Vagina (tissue), 2 donors: ENCODE measurements at regions not wholly inside any gene's neighbourhood (a gene's known extent, or its start where the extent isn't known, plus 50 kb on each side); places are given as distances from the start of the nearest gene placed in this dataset.
"Not testable (repeated sequence)": the region's sequence is repeated elsewhere in the genome, so short reads cannot be mapped to it uniquely, and the experiment has no call there.

Experiments used
- DNase-seq, 2 donors: peaks; one replicate each; pipeline ENCODE4 v3.0.0-alpha.2; 2017; ENCODE audit errors: extremely low spot score in 2 of 2
- H3K27ac ChIP-seq: fragments of 200-600 bp; sonication (generic); one replicate; pipeline ENCODE4 v1.5.1; 2019
- H3K27me3 ChIP-seq: fragments of 200-600 bp; sonication (generic); one replicate; pipeline ENCODE4 v1.5.1; 2019
- H3K36me3 ChIP-seq, 2 donors: fragments of 200-600 bp; sonication (generic); one replicate each; pipeline ENCODE4 v1.5.1; 2017 to 2019
- H3K4me1 ChIP-seq: fragments of 200-600 bp; sonication (generic); one replicate; pipeline ENCODE4 v1.5.1; 2019
- H3K4me3 ChIP-seq, 2 donors: fragments of 200-600 bp; sonication (generic); 1 replicate in 1 of 2; 2 replicates in 1 of 2; pipeline ENCODE4 v1.5.1; 2016 to 2019
- H3K9me3 ChIP-seq: fragments of 200-600 bp; sonication (generic); one replicate; pipeline ENCODE4 v1.5.1; 2019
- POLR2A ChIP-seq, 2 donors: fragments of 450-650 bp; IDR thresholded peaks; one replicate each; pipeline ENCODE4 v1.6.1; 2017; ENCODE audit warnings: antibody characterized with exemption in 2 of 2, mild to moderate bottlenecking in 2 of 2, moderate library complexity in 2 of 2
- POLR2AphosphoS5 ChIP-seq, 2 donors: sonication (generic); formaldehyde crosslinking; IDR thresholded peaks; one replicate each; pipeline ENCODE4 v1.9.0; 2017; ENCODE audit warnings: antibody characterized with exemption in 2 of 2, mild to moderate bottlenecking in 2 of 2, low read depth in 1 of 2; ENCODE audit not compliant: insufficient read depth in 1 of 2
- intact Hi-C: fragments of 100-400 bp; cut with DNase I; formaldehyde crosslinking; loops from one replicate; pipeline ENCODE4 v1.15.1; 2023
- TF ChIP-seq, protein P1 (sequence below), 3 experiments: fragments of 450-650 bp in 2 of 3; fragments of 200-600 bp in 1 of 3; sonication (generic) in 1 of 3; IDR thresholded peaks; one replicate each; pipeline ENCODE4 v1.5.1; 2017 to 2019; ENCODE audit warnings: antibody characterized with exemption in 3 of 3, mild to moderate bottlenecking in 2 of 3, moderate library complexity in 2 of 3

- no peak for DNase-seq
- Histone ChIP-seq H3K4me3 (no peak overlapping the region), H3K36me3 (no peaks in the 10 kb centered on the region), H3K4me1 (no peaks in the 10 kb centered on the region), H3K9me3 (no peaks in the 10 kb centered on the region), H3K27ac (no peak overlapping the region), H3K27me3 (no peaks in the 10 kb centered on the region)
- intact Hi-C loops, result no loop called here
- TF ChIP-seq, protein P1, sequence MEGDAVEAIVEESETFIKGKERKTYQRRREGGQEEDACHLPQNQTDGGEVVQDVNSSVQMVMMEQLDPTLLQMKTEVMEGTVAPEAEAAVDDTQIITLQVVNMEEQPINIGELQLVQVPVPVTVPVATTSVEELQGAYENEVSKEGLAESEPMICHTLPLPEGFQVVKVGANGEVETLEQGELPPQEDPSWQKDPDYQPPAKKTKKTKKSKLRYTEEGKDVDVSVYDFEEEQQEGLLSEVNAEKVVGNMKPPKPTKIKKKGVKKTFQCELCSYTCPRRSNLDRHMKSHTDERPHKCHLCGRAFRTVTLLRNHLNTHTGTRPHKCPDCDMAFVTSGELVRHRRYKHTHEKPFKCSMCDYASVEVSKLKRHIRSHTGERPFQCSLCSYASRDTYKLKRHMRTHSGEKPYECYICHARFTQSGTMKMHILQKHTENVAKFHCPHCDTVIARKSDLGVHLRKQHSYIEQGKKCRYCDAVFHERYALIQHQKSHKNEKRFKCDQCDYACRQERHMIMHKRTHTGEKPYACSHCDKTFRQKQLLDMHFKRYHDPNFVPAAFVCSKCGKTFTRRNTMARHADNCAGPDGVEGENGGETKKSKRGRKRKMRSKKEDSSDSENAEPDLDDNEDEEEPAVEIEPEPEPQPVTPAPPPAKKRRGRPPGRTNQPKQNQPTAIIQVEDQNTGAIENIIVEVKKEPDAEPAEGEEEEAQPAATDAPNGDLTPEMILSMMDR (IDR thresholded peaks at IDR 0.05), result no peak
- TF ChIP-seq POLR2AphosphoS5 (IDR thresholded peaks at IDR 0.05; ENCODE audit: insufficient read depth in 1 of 2, low read depth in 1 of 2), result no peak
- no peak for TF ChIP-seq POLR2A (IDR thresholded peaks at IDR 0.05)
Measured at GRCh38 chr6:12485837-12486236, 195.7 kb downstream of the EDN1 start.

- intact Hi-C loops, result no loop called here
- no peak for TF ChIP-seq POLR2A (IDR thresholded peaks at IDR 0.05)
- TF ChIP-seq, protein P1 (IDR thresholded peaks at IDR 0.05), result no peak
- TF ChIP-seq POLR2AphosphoS5 (IDR thresholded peaks at IDR 0.05; ENCODE audit: insufficient read depth in 1 of 2, low read depth in 1 of 2), result no peak
- no peaks in the 10 kb centered on the region for H3K27me3 ChIP-seq
- no peaks in the 10 kb centered on the region for H3K36me3 ChIP-seq
- H3K27ac ChIP-seq, result no peak overlapping the region
- no peak for DNase-seq
- no peak overlapping the region for H3K4me3 ChIP-seq
- H3K4me1 ChIP-seq, result no peaks in the 10 kb centered on the region
- no peaks in the 10 kb centered on the region for H3K9me3 ChIP-seq
Measured at GRCh38 chr6:12490351-12490903, 200.3 kb downstream of the EDN1 start.

GRCh38 chr6:12490904-12491571, 200.9 kb downstream of the EDN1 start:
- DNase-seq, result no peak
- Histone ChIP-seq H3K27me3 (no peaks in the 10 kb centered on the region), H3K36me3 (no peaks in the 10 kb centered on the region), H3K9me3 (no peaks in the 10 kb centered on the region), H3K4me1 (no peaks in the 10 kb centered on the region), H3K27ac (no peak overlapping the region), H3K4me3 (no peak overlapping the region)
- TF ChIP-seq, protein P1 (IDR thresholded peaks at IDR 0.05), result no peak
- TF ChIP-seq POLR2A (IDR thresholded peaks at IDR 0.05) (no peak), POLR2AphosphoS5 (IDR thresholded peaks at IDR 0.05; ENCODE audit: insufficient read depth in 1 of 2, low read depth in 1 of 2) (no peak)
- intact Hi-C loops, result no loop called here

GRCh38 chr6:12492929-12493328, 202.8 kb downstream of the EDN1 start:
- H3K27ac ChIP-seq, H3K36me3 ChIP-seq, DNase-seq, intact Hi-C loops, H3K4me3 ChIP-seq, H3K4me1 ChIP-seq, H3K9me3 ChIP-seq, H3K27me3 ChIP-seq: not testable (repeated sequence)

DNA sequence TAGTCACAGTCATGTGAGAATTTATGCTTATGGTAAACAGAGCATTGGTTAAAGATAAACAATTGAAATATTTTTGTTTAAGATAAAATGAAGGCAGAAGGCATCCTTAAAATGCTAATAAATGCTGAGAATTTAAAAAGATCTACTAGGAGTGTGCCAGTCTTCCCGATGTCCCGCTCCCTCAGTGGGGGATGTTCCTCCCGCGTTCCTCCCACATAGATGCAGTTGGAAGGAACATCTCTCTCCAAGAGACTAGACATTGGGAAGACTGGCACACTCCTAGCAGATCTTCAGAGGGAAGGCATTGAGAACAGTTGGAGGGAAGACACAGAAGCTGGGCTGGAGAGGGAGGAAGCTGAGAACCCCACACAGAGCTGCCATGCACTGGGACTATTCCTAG, 203.3 kb downstream of the EDN1 start:
- Histone ChIP-seq H3K9me3 (no peaks in the 10 kb centered on the region), H3K27me3 (no peaks in the 10 kb centered on the region), H3K4me1 (no peaks in the 10 kb centered on the region), H3K4me3 (no peak overlapping the region), H3K36me3 (no peaks in the 10 kb centered on the region), H3K27ac (no peak overlapping the region)
- TF ChIP-seq POLR2AphosphoS5 (IDR thresholded peaks at IDR 0.05; ENCODE audit: insufficient read depth in 1 of 2, low read depth in 1 of 2), result no peak
- TF ChIP-seq, protein P1 (IDR thresholded peaks at IDR 0.05), result no peak
- TF ChIP-seq POLR2A (IDR thresholded peaks at IDR 0.05), result no peak
- DNase-seq, result no peak
- intact Hi-C loops, result no loop called here
